Nephron (organoid): ENCODE measurements at regions not wholly inside any gene's neighbourhood (a gene's known extent, or its start where the extent isn't known, plus 50 kb on each side); places are given as distances from the start of the nearest gene placed in this dataset.

ENCODE experiments used
- H3K27ac Mint-ChIP-seq, 3 experiments: 2 replicates each; pipeline ENCODE4 v1.8.0; 2020; ENCODE audit warnings: mixed read lengths in 3 of 3, mild to moderate bottlenecking in 2 of 3, moderate library complexity in 1 of 3
- H3K27me3 Mint-ChIP-seq: 2 replicates; pipeline ENCODE4 v1.8.0; 2021; ENCODE audit warnings: low read depth, mild to moderate bottlenecking, moderate library complexity, mixed read lengths
- H3K36me3 Mint-ChIP-seq: 2 replicates; pipeline ENCODE4 v1.8.0; 2020; ENCODE audit warnings: low read depth, mixed read lengths
- H3K4me1 Mint-ChIP-seq: 2 replicates; pipeline ENCODE4 v1.8.0; 2020; ENCODE audit warnings: mixed read lengths
- H3K4me3 Mint-ChIP-seq, 3 experiments: 2 replicates each; pipeline ENCODE4 v1.8.0; 2020; ENCODE audit warnings: mild to moderate bottlenecking in 3 of 3, mixed read lengths in 3 of 3, moderate library complexity in 2 of 3
- H3K9me3 Mint-ChIP-seq: 2 replicates; pipeline ENCODE4 v1.8.0; 2020; ENCODE audit warnings: mixed read lengths
- CTCF ChIP-seq, 3 experiments: fragments of 200-600 bp; sonication (generic); IDR thresholded peaks; one replicate each; pipeline ENCODE4 v1.5.0; 2021; ENCODE audit warnings: antibody characterized with exemption in 3 of 3; ENCODE audit not compliant: unreplicated experiment in 3 of 3

GRCh38 chr3:135862361-135862760, 103.2 kb upstream of the PPP2R3A start:
- H3K27ac Mint-ChIP-seq: no peak overlapping the region
- H3K9me3 Mint-ChIP-seq: peaks cover 2% of the 10 kb centered on the region
- TF ChIP-seq CTCF (IDR thresholded peaks at IDR 0.05; ENCODE audit: unreplicated experiment in 3 of 3): no peak
- no peaks in the 10 kb centered on the region for H3K36me3 Mint-ChIP-seq
- no peak overlapping the region for H3K4me3 Mint-ChIP-seq
- H3K4me1 Mint-ChIP-seq: peaks cover 4% of the 10 kb centered on the region
- H3K27me3 Mint-ChIP-seq: peaks cover 3% of the 10 kb centered on the region

- H3K27me3 Mint-ChIP-seq: no peaks in the 10 kb centered on the region
- peaks cover 2% of the 10 kb centered on the region for H3K9me3 Mint-ChIP-seq
- no peak overlapping the region for H3K4me3 Mint-ChIP-seq
- no peak for TF ChIP-seq CTCF (IDR thresholded peaks at IDR 0.05; ENCODE audit: unreplicated experiment in 3 of 3)
- H3K4me1 Mint-ChIP-seq: peaks cover 4% of the 10 kb centered on the region
- no peaks in the 10 kb centered on the region for H3K36me3 Mint-ChIP-seq
- H3K27ac Mint-ChIP-seq: no peak overlapping the region
These were observed 101.5 kb upstream of the PPP2R3A start for GRCh38 chr3:135864060-135864459.

GRCh38 chr3:135865085-135865484, 100.4 kb upstream of the PPP2R3A start:
- Mint-ChIP-seq H3K27me3 (no peaks in the 10 kb centered on the region), H3K4me3 (no peak overlapping the region), H3K9me3 (peaks cover 2% of the 10 kb centered on the region), H3K36me3 (no peaks in the 10 kb centered on the region), H3K27ac (no peak overlapping the region), H3K4me1 (peaks cover 4% of the 10 kb centered on the region)
- TF ChIP-seq CTCF (IDR thresholded peaks at IDR 0.05; ENCODE audit: unreplicated experiment in 3 of 3): no peak

GRCh38 chr3:135865553-135865952, 100.0 kb upstream of the PPP2R3A start:
- Mint-ChIP-seq H3K36me3 (no peaks in the 10 kb centered on the region), H3K27me3 (no peaks in the 10 kb centered on the region), H3K4me3 (no peak overlapping the region), H3K9me3 (peaks cover 2% of the 10 kb centered on the region), H3K4me1 (peaks cover 4% of the 10 kb centered on the region), H3K27ac (no peak overlapping the region)
- no peak for TF ChIP-seq CTCF (IDR thresholded peaks at IDR 0.05; ENCODE audit: unreplicated experiment in 3 of 3)

GRCh38 chr3:135867911-135868310, 97.6 kb upstream of the PPP2R3A start:
- H3K36me3 Mint-ChIP-seq: no peaks in the 10 kb centered on the region
- H3K27me3 Mint-ChIP-seq: no peaks in the 10 kb centered on the region
- H3K27ac Mint-ChIP-seq: no peak overlapping the region
- peaks cover 4% of the 10 kb centered on the region for H3K4me1 Mint-ChIP-seq
- H3K9me3 Mint-ChIP-seq: peaks cover 10% of the 10 kb centered on the region
- no peak for TF ChIP-seq CTCF (IDR thresholded peaks at IDR 0.05; ENCODE audit: unreplicated experiment in 3 of 3)
- no peak overlapping the region for H3K4me3 Mint-ChIP-seq

- TF ChIP-seq CTCF (IDR thresholded peaks at IDR 0.05; ENCODE audit: unreplicated experiment in 3 of 3): no peak
- Mint-ChIP-seq H3K27me3 (no peaks in the 10 kb centered on the region), H3K36me3 (no peaks in the 10 kb centered on the region), H3K9me3 (peaks cover 18% of the 10 kb centered on the region), H3K4me3 (no peak overlapping the region), H3K27ac (no peak overlapping the region), H3K4me1 (peaks cover 4% of the 10 kb centered on the region)
These were observed 96.7 kb upstream of the PPP2R3A start for GRCh38 chr3:135868801-135869200.
